ENCODE measurements at regions not wholly inside any gene's neighbourhood (a gene's known extent, or its start where the extent isn't known, plus 50 kb on each side); places are given as distances from the start of the nearest gene placed in this dataset.
"Not testable (repeated sequence)": the region's sequence is repeated elsewhere in the genome, so short reads cannot be mapped to it uniquely, and the experiment has no call there.

DNA sequence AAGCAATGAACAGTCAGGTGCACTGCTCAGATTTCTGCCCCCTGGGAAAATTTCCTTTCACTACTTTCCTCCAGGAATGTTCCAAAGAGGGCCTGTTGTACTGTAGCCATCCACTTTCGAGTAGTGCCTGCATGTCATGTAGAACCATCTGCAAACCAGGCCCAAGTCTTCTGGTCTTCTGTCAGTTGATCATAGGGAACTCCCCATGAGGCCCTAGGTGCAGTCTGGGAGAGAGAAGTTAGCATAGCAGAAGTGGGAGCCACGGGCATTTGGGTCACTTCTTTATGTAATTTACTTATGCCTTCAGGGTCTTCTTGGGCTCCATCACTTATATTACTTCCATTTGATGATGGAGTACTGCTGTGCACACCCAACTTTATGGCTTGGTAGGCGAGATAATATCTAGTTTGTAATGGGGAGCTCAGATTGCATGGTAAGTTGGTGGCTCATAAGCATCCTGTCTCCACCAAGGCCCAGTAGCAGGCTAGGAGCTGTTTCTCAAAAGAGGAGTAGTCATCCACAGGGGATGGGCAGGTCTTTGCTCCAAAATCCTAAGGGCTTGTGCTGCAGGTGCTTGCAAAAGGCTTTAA lies 151.4 kb downstream of the NFKBIZ start:
- DNase-seq (ENCODE audit: low read depth, low spot score) = no peak
- CTCF ChIA-PET = no interaction called here
- POLR2A ChIA-PET = no interaction called here
- Histone ChIP-seq H3K9me3 (ENCODE audit: control insufficient read depth, insufficient read depth, low read length) (no peaks in the 10 kb centered on the region), H3K27ac (ENCODE audit: low read depth, low read length) (no peak overlapping the region), H3K27me3 (ENCODE audit: control insufficient read depth, insufficient read depth, low read length) (no peaks in the 10 kb centered on the region), H3K4me3 (ENCODE audit: low read depth, low read length) (no peak overlapping the region)
- TF ChIP-seq, protein P1, sequence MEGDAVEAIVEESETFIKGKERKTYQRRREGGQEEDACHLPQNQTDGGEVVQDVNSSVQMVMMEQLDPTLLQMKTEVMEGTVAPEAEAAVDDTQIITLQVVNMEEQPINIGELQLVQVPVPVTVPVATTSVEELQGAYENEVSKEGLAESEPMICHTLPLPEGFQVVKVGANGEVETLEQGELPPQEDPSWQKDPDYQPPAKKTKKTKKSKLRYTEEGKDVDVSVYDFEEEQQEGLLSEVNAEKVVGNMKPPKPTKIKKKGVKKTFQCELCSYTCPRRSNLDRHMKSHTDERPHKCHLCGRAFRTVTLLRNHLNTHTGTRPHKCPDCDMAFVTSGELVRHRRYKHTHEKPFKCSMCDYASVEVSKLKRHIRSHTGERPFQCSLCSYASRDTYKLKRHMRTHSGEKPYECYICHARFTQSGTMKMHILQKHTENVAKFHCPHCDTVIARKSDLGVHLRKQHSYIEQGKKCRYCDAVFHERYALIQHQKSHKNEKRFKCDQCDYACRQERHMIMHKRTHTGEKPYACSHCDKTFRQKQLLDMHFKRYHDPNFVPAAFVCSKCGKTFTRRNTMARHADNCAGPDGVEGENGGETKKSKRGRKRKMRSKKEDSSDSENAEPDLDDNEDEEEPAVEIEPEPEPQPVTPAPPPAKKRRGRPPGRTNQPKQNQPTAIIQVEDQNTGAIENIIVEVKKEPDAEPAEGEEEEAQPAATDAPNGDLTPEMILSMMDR (IDR thresholded peaks at IDR 0.05; ENCODE audit: low read depth, low read length) = no peak

DNA sequence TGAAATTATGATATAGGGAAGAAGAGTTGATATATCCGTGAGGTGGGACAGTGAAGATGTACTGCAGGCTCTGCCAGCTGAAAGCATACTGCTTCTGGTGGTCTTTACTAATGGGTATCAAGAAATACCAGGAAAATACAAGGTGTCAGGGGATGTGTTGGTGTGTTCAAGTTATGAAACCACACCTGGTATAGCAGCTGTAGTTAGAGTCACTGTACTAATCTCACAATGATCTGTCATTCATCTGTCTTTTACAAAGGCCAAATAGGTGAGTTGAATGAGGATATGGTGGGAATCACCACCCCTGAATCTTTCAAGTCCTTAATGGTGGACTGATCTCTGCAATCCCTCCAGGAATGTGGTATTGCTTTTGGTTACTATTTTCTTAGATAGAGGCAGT lies 152.7 kb downstream of the NFKBIZ start:
- H3K27me3 ChIP-seq (ENCODE audit: control insufficient read depth, insufficient read depth, low read length) = no peaks in the 10 kb centered on the region
- H3K27ac ChIP-seq (ENCODE audit: low read depth, low read length) = no peak overlapping the region
- H3K4me3 ChIP-seq (ENCODE audit: low read depth, low read length) = no peak overlapping the region
- H3K9me3 ChIP-seq (ENCODE audit: control insufficient read depth, insufficient read depth, low read length) = no peaks in the 10 kb centered on the region
- DNase-seq (ENCODE audit: low read depth, low spot score) = no peak
- ChIA-PET POLR2A (no interaction called here), CTCF (no interaction called here)
- TF ChIP-seq, protein P1 (IDR thresholded peaks at IDR 0.05; ENCODE audit: low read depth, low read length) = no peak

DNA sequence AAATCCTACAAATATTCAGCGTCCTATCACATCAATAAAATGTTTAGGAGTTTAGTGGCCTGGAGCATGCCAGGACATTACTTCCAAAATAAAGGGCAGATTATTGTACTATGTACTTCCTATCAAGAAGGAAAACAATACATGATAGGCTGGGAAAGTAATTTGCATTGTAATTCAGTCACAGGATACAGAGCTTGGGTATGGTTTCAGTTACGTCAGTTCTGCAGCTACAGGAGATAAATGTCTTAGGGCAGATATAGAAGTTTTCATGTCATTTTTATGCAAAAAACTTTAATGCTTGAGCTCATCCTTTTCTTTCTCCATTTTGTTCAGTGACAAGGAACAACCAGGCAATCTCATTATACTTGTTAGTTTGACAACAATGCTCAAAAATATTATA lies 155.2 kb downstream of the NFKBIZ start:
- POLR2A ChIA-PET = no interaction called here
- Histone ChIP-seq H3K27ac (ENCODE audit: low read depth, low read length) (no peak overlapping the region), H3K4me3 (ENCODE audit: low read depth, low read length) (no peak overlapping the region), H3K27me3 (ENCODE audit: control insufficient read depth, insufficient read depth, low read length) (no peaks in the 10 kb centered on the region), H3K9me3 (ENCODE audit: control insufficient read depth, insufficient read depth, low read length) (peaks cover 4% of the 10 kb centered on the region; the same call in 1 of the 2 replicates)
- TF ChIP-seq, protein P1 (IDR thresholded peaks at IDR 0.05; ENCODE audit: low read depth, low read length) = no peak
- no peak for DNase-seq (ENCODE audit: low read depth, low spot score)
- CTCF ChIA-PET = no interaction called here

DNA sequence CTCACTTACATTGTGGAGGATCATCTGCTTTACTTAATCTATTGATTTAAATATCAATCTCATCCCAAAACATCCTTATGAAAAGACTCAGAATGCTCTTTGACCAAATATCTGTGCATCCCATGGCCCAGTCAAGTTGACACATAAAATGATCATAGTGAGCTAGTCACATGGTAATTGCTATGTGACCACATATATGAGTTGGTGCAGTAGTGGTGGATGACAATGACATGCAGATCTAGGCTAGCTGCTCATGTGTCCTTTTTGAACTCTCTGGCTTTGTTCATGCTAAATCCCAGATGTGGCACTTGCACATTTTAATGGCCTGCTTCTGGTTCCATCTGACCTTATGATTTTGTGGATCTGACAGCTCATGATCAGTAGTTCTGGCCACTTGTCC lies 156.2 kb downstream of the NFKBIZ start:
- H3K4me3 ChIP-seq (ENCODE audit: low read depth, low read length) = no peak overlapping the region
- CTCF ChIA-PET = no interaction called here

DNA sequence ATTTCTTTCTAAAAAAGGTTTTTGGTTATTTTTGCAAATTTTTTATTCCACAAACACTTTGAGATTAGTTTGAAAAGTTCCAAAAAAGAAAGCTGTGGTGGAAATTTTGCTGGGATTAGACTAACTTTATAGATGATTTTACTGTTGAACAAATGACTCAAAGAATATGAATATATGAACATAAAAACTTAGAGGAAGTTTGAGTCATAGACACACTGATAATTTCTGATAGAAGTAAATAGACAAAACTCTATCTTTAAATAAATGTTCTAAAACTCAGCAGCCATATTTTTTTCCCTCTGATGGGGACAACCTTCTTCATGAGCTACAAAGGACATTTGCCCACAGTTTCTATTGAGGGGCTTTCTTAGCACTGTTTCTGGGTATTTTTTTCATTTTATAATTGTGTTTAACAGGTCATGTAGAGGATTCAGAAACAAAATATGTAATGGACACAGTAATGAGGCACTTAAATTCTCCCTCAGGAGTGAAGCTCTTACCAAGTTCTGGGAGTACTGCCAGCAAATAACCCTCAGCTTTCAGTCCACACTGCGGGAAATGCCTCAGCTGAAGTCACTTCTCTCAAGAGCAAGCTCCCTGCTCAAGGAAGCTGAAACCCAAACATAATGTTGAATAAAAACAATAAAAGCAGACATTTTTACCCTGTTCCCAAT lies 157.6 kb downstream of the NFKBIZ start:
- CTCF ChIA-PET = interaction anchor here (1.0 to 1.4 kb wide), 2 partner anchors 10 to 219 kb away, joined by 4 to 5 read pairs; no protein-coding TSS in a partner anchor
- TF ChIP-seq, protein P1 (IDR thresholded peaks at IDR 0.05; ENCODE audit: low read depth, low read length) = no peak

More for the DNA sequence above, 156.2 kb downstream of the NFKBIZ start:
- peaks cover 4% of the 10 kb centered on the region; the same call in 1 of the 2 replicates for H3K9me3 ChIP-seq (ENCODE audit: control insufficient read depth, insufficient read depth, low read length)
- no peak for DNase-seq (ENCODE audit: low read depth, low spot score)
- TF ChIP-seq, protein P1 (IDR thresholded peaks at IDR 0.05; ENCODE audit: low read depth, low read length) = no peak
- H3K27me3 ChIP-seq (ENCODE audit: control insufficient read depth, insufficient read depth, low read length) = no peaks in the 10 kb centered on the region
- no peak overlapping the region for H3K27ac ChIP-seq (ENCODE audit: low read depth, low read length)
- POLR2A ChIA-PET = no interaction called here

DNA sequence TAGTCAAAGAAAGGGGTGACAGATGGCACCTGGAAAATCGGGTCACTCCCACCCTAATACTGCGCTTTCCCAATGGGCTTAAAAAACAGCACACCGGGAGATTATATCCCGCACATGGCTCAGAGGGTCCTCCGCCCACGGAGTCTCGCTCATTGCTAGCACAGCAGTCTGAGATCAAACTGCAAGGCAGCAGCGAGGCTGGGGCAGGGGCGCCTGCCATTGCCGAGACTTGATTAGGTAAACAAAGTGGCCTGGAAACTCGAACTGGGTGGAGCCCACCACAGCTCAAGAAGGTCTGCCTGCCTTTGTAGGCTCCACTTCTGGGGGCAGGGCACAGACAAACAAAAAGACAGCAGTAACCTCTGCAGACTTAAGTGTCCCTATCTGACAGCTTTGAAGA lies 159.1 kb downstream of the NFKBIZ start:
- POLR2A ChIA-PET; H3K27ac ChIP-seq (ENCODE audit: low read depth, low read length); H3K27me3 ChIP-seq (ENCODE audit: control insufficient read depth, insufficient read depth, low read length); H3K9me3 ChIP-seq (ENCODE audit: control insufficient read depth, insufficient read depth, low read length); DNase-seq (ENCODE audit: low read depth, low spot score); CTCF ChIA-PET; H3K4me3 ChIP-seq (ENCODE audit: low read depth, low read length): not testable (repeated sequence)

More for the DNA sequence above, 157.6 kb downstream of the NFKBIZ start:
- no peaks in the 10 kb centered on the region for H3K27me3 ChIP-seq (ENCODE audit: control insufficient read depth, insufficient read depth, low read length)
- H3K4me3 ChIP-seq (ENCODE audit: low read depth, low read length) = no peak overlapping the region
- no peak overlapping the region for H3K27ac ChIP-seq (ENCODE audit: low read depth, low read length)
- peaks cover 4% of the 10 kb centered on the region; the same call in 1 of the 2 replicates for H3K9me3 ChIP-seq (ENCODE audit: control insufficient read depth, insufficient read depth, low read length)
- POLR2A ChIA-PET = interaction anchor here (0.9 kb wide), 1 partner anchor 82 kb away, joined by 3 read pairs; no protein-coding TSS in a partner anchor
- peak; percentile 81 for DNase-seq (ENCODE audit: low read depth, low spot score)

All from AG04450 (cell line).